ENCODE measurements at regions not wholly inside any gene's neighbourhood (a gene's known extent, or its start where the extent isn't known, plus 50 kb on each side); places are given as distances from the start of the nearest gene placed in this dataset.

DNA sequence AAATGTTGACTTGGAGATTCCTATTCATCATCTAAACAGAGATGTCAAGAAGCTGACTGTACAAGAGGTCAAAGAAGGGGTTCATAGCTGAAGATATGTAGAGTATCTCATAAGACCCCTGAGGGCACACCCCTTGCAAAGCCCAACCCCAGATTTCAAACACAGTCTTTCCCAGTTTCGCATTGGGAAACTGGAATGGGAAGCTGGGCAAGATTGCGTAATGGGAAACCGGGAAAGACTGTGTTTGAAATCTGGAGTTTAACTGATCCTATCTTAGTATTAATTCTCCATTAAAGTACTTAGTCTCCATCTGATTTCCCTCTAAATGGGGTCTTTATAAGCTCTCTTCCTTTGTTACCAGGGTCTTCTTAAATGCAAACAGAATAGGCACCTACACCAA lies 99.5 kb downstream of the FAM76B start:
- DNase-seq = no peak

DNA sequence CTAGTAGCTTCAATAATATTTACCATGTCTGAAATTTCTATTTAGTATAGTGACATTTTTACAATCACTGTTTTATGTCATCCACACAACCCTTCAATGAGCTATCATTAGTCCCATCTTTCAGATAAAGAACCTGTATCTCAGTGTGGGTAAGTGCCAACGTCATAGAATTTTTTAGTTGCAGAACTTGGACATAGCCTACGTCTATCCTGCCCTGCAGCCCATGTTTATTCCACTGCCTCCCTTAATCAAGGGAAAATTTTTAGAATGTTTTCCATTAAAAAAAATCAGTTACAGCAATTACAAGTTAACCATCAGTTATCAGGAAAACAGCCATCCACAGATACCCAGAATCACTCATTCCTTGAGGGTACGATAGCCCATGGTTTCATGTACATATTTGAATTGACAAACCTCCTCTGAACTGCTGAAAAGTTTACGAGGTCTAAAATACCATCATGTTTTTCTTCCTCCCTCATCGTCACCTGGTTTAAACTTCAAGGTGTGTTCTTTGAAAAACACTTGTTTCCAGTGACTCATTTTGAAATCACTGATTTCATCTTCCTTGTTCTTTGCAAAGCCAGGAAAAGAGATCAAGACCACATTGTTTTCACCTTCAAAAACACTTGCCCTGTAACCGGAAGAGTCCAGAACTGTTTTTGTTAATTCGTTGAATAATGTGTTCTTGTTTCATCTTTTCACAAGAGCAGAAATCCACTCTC lies 100.9 kb downstream of the FAM76B start:
- no peak for DNase-seq

DNA sequence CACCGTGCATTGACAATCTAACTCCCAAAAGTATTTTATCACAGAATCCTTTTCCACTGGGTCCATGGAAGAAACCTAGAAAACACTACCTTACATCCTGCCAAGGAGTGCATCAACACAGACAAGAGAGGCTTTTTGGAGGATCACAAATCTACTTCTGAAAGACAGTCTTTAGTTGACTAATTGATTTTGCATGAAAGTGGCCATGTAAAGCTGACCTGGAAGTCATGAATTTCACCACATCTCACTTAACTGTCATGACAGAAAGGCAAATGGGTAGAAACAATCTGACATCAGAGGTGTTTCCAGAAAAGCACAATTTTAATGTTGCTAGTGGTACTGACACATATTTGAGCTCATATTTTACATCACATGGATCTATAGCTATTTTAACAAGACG lies 101.6 kb downstream of the FAM76B start:
- DNase-seq = no peak

DNA sequence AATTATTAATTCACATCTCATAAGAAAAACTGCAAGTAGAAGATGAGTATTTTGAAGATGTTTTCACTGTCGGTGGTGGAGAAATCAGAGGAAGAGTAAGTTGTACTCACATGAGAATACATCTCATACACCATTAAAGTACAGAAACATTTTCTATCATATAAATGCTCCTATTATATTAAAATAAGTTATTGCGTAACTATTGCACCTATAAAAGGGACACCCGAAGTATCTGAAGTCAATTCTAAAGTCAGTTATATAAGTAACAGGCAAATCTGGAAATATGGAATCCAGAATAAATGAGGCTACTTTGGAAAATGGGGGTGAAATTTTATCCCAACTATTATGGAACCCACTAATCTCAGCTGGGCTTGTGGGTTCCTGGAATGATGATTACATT lies 103.3 kb downstream of the FAM76B start:
- DNase-seq = no peak

DNA sequence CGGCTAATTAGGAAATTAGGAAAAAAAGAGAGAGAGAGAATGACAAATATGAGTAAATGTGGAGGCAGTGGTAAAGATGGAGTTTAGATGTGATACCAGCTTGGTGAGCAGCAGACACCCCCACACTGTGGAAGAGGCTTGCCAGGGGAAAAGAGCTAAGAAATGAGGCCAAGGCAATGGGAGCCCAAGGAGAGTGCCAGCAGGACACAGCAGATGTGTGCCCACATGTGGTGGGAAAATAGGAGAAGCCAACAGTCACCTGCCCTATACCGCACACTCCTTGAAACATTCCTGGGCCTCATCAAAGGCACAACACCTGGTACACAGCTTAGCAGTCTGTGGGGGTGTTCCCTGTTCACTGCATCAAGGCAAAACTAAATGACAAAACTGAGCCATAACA lies 104.9 kb downstream of the FAM76B start:
- no peak for DNase-seq

DNA sequence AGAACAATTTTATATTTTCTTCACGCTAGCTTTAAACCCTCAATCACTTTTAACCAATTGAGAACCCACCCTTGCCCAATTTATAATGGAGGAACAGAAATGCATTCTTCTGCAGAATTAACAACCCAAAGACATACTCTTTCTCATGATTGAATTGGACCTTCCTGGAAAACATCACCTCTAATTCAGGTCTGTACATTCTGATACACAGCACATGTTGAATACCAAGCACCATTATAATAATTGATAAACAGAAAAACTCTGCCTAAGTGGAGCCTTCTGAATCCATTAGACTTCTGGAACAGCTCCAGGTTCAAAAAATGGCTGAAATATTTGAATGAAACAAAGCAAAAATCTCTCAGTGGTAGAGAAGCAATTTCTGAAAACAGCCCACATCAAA lies 105.4 kb downstream of the FAM76B start:
- no peak for DNase-seq

DNA sequence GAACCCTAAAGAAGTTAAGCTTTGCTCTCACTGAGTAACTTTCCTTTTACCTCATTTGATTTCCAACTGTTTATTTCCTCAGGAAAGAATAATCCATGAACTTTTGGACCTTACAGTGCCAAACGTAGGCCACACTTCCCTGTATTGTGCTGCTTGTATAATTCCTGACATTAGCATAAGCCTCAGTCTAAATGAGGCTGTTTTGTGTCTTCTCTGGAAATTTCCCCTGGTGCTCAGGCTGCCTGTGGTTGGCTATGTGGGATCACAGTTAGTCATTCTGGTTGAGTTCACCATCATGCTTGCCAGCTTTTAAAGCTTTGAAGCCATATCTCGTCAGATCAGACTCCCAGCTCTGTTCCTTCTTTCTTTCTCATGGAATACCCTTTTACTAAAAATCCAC lies 107.0 kb downstream of the FAM76B start:
- no peak for DNase-seq

DNA sequence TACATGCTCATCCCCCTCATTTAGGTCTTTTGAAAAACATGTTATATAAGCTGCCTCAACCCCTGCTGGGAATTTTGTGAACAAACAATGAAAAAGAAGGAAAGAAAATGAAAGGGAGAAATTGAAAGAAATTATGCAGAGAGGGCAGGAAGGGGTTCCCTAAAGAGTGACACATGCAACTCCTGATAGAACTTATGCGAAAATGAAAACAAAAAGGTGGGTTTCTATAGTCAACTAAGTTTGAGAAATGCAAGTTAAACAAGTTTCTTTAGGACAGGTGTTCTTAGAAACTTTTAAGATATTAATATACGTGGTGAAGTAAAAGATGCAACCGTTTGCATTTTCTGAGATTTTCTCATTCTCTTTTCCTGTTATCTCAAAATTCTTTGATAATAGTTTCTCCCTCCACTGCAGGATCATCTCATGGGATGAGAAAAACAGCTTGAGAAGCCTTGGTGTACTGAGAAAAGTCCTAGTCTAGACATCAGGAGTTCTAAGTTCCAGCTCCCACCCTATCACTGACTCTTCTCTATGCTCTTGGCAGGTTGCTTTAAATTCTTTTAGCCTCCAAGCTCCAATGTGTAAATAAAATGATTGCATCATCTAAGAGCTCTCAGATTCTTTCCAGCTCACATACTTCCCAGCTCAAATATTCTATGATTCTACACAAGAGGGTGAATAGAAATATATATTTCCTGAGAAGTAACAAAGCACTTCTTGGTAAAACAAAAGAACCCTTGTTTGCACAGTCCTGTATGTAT lies 109.2 kb downstream of the FAM76B start:
- peak; percentile 11 for DNase-seq

DNA sequence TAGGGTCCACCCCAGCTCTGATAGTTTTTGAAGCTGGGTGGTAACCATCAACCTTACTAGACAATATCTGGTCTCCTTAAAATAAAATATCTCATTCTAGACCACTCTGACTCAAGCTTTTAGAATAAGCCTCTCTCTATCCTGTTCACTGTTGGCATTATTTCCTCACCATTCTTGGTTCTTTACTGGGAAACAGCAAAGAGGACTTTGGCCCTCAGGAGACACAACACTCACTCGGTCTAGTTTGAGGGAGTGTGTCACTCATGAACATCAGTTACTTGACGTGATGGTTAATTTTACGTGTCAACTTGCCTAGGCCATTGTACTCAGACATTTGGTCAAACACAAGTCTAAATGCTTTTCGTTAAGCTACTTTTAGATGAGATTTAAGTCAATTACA lies 110.6 kb downstream of the FAM76B start:
- no peak for DNase-seq

DNA sequence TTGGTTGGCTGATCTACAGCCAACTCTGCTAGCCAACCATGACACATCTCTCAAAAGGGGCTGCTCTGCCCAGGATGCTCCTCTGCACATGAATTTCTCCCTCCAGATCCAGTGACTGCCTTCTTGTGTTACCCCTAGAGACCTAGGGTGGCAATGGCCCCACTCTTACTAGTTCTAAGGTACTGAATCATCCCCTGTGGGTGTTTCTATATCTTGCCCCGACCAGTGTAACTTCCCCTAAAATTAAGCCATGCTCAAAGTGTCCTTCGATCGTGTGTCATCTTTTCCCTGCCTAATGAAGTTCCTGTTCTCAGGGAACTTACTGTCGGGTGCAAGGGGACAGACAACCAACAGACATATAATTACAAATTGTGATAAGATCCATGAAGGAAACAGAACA lies 113.3 kb downstream of the FAM76B start:
- DNase-seq = no peak

DNA sequence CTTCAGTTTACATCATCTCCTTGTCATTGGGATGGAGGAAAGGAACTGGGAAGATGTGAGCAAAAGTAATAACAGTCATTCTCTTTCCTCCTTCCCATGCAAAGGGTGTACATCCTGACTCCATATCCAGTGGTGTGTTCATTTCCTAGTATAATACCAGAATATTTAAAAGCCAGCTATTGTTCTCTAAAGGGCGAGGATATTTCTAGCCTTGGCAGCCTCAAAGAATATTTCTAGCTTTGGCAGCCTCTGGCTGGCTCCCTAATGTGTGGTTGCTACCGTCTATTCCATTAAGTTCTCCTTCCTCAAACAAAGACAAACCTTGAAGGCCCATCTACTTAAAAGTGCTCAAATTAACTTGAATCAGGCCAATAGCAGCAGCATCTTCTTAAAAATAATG lies 114.0 kb downstream of the FAM76B start:
- no peak for DNase-seq

DNA sequence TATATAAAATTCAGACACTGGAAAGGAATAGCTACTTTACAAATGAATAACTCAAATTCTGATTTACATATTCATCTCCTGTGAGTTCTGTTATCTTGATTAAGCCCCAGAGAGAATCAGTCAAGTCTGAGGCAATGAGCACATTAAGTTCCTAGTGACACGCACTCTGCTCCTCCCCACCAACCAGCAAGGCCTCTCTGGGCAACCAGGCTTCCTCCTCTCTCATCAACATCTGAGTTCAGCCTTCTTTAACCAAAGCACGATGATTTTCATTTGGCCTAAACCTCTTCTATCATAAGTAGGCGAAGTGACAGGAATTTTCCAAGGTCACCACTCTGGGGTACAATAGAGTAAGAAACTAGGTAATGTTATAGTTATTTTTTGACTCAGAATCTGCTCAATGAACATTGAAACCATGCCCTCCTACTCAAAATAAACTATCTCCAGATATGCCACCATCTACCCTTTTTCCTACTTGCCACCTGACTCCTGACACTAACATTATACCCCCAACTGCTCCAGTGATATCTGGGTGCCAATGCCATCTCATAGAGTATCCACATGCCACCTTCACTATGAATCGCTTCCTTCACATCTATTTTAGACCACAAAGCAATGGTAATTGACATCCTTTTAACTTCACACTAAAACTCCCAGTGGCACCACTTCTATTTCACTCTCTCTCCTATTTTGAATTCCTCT lies 114.8 kb downstream of the FAM76B start:
- no peak for DNase-seq

DNA sequence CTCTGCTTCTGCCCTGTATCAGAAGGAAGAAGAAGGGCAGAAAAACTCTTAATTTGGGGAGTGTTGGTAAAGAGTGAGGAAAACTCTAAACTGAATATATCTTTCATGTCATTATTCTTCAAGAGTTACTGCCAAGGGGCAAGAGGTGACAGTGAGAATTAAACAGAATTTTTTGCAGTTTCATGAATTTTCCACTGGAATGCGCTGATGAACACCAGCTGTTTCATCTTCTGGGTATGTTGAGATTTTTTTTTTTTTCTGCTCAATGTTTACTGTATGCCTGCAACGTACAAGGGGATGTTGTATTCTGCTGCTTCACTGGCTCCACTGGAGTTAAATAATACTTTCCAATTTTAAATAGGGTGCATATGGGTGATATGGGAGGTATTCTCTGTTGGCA lies 117.8 kb downstream of the FAM76B start:
- DNase-seq = no peak

DNA sequence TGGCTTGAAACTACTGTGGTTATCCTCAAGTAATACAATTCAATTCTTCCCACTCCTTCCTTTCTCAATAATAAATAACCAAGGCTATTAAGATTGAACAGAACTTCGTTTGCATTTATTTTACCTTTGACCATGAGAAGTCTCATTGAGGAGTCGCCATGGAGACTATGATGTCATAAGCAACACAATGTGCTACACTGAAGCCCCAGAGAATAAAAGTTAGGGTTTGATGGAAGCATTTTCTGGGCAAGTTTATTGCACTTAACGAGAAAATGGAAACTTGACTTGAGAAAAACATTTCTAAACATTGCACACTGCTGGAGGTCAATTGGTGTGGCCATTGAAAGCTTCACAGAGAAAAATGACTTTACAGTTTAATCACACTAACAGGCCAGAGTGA lies 121.5 kb downstream of the FAM76B start:
- DNase-seq = no peak

DNA sequence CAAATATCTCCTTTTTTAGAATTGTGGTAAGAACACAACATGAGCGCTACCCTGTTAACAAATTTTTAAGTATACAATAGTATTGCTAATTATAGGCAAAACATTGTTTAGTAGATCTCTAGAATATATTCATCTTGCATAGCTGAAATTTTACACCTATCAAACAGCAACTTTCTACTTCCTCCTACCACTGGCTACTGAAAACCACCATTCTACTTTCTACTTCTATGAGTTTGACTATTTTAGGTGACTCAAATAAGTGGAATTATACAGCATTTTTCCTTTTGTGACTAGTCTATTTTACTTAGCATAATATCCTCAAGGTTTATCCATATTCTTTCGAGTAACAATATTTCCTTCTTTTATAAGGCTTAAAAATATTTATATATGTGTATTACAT lies 128.4 kb downstream of the FAM76B start:
- no peak for DNase-seq

DNA sequence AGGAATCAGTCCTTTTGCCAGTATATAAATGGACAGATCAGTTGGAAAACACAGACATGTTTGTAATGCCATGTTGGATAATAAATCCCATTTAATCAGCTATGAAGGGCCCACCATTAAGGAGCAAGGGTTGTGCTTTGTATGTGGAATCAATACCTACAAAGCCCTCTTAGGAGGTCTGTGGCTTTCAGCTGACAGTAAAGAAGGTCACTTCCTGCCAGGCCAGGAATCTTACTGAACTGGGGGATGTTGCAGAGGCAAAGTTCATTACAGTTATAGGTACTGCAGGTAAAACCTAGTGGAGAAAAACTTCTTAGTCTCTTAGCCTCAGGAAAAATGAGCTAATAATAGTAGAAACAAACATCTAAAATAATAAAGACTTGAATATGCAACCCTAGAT lies 129.5 kb downstream of the FAM76B start:
- no peak for DNase-seq

DNA sequence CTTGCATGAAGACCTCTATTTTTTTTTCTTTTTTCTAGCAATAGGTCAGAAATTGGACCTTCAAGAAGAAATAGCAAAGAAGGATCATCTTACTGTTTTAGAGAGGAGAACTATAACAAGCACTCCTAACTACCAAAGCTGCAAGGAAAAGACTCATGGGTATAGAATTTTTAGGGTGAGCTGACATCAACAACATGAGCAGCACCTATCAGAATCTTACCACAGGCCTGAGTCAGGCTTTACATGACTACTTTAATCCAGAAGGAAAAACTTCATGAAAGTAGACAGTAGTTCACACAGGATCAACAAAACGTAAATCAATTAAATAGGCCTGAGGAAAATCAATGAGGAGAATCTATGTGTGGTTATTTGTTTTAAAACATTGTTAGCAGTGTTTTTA lies 130.5 kb downstream of the FAM76B start:
- DNase-seq = no peak

DNA sequence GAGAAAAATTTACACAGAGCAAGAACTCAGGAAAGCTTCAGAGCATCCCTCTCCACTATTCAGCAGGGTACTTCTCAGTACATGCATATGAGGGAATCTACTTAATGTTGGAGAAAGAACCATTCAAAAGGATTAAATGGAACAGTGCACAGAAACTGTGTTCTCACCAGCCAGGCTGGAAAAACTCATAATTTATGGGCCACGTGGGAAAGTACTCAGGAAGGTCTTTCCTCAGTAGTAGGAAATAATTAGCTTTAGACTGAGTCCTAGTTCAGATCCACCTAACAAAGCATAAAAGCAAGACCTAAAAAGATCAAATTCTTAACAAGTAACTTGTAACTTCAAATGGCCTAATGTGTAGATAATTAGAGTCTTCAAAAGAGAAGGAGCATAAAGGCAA lies 134.0 kb downstream of the FAM76B start:
- DNase-seq = no peak

DNA sequence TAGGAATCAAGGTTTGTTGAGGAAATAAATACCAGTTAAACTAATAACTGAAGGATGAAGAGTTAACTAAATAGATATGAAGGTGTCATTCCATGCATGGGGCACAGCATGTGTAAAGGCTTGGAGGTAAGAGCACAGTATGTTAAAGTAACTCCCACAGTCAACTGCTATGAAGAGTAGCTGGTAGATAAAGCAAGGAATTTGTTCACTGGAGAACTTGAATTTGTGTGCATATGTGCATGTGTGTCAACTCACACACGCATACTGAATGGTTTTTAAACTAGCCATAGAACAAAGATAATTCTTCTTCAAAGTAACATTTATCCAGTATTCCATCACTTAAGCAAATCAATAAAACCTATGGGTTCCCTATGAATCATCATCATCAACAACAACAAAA lies 135.9 kb downstream of the FAM76B start:
- no peak for DNase-seq

DNA sequence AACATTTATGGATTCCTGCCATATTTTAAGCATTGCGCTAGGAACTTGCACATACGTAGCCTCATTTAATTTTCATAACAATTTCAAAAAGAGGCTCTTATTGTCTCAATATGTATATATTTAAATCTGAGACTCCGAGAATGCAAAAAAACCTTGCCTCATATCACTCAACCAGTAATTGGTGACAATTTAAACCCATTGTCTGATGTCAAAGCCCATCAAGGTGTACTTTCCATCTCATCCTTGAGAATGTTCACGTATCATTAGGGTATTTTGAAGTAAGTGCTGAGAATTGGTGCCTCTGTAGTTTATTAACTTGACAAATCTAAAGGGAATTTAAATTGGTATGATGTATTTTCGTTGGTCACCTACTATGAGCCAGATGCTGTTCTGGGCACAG lies 136.5 kb downstream of the FAM76B start:
- DNase-seq = no peak

DNA sequence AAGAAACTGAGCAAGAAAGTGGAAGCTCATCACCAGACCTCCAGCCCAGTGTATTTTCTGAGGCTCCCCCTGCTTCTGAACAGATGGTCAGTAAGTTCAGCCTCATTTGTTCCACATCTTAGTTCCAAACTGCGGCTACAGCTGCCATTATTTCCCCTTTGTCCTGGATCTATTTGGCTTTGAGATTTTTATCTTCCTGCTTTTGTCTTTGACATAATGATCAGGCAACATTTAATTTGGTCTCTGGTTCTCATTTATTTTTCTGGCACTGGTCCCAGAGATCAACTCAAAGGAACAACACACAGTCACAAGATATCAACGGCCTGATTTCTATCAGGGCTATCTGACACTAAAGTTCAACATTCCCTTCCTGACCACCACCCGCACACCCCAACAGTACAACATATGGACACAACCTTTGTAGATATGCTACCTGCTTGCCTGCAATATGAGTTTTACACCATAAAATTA lies 137.5 kb downstream of the FAM76B start:
- peak; percentile 56 for DNase-seq

DNA sequence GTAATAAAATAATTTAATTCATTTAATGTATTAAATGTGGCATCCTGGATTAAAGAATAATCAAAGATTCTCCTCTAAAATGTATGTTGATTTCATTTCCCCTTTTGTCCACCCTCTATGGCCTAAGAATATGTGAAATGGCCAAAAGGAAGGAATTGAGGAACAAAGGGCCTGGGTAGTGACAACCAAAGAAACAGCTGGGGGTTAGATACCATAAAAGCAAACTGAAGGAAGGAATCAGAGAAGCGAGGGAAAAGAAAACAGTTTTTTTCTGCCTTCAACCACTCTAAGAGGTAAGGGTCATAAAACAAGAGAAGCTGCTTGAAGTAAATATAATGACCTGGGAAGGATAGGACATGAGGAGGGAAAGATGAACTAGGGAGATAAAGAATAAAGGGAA lies 139.3 kb downstream of the FAM76B start:
- DNase-seq = peak; percentile 44

DNA sequence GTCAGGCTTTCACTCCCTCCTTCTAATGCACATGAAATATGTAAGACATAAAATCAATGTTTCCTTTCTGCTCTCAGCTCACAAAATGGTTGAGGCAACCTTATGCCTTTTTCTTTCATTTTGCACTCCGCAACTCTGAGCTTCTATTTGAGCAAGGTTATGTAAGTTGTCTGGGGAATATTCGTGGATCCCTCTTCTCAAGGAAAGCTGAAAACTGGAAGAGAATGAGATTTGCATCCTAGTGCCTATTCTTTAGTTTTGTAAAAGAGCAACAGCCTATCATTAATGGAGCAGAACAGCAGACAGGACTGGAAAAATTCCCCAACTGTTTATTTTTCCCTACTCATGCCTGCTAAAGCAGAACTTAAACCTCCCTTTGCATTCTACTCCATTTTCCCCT lies 141.7 kb downstream of the FAM76B start:
- peak; percentile 33 for DNase-seq

DNA sequence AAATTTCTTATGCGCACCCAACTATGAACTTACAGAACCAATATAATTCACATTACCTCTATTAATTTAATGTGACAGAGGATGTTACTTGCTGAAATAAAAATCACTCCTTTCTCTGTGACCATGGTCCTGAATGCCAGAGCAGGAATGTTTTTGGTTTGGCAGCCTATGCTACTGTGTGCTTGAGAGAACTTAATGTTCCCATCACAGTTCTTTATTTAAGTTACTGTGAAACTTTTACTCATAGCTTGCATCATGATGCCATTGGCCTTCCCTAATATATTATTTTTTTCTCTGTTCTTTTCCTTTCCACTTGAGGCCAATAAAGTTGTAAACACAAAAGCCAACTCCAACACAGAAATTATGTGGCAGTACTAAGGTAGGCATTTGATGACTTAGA lies 142.2 kb downstream of the FAM76B start:
- DNase-seq = no peak
